NCI-H1436 (cell line): ENCODE measurements at regions not wholly inside any gene's neighbourhood (a gene's known extent, or its start where the extent isn't known, plus 50 kb on each side); places are given as distances from the start of the nearest gene placed in this dataset.

ENCODE experiments used
- DNase-seq: peaks from one replicate; lab custom pipeline; 2025; lab: John Stamatoyannopoulos, UW

- DNase-seq = no peak
Observed at GRCh38 chr1:172952516-172952915, 98.2 kb downstream of the TNFSF18 start.

DNA sequence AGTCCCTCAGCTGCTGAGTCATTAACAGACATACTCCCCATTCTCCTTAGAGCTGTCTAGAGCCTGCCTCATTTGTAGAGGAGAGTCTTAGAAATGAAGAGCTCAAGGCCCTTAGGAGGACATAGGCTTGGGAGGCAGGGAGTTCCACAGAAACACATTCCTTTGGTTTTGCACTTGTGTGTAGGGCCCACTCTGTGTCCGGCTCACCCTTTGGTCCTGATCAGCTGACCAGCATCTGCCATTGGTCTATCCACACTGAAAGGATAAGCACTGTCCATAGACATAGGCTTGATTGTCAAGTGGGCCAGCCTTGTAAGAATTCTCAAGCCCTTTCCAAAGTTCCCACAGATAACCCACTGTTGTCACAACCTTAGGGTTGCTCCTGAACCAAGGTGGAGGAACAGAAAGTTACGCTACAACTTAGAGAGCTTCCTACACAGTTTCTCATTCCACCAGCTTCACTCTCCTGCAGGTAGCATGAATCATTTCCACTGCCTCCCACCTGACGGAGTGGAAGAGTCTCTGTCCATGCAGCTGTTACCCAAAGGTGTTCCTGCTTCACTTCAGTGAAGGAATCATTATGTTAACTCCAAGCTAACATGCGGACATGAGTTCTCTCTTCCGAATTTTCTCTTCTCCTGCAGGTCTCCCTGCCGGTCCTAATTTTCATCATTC, 96.1 kb downstream of the TNFSF18 start:
- DNase-seq = no peak

DNA sequence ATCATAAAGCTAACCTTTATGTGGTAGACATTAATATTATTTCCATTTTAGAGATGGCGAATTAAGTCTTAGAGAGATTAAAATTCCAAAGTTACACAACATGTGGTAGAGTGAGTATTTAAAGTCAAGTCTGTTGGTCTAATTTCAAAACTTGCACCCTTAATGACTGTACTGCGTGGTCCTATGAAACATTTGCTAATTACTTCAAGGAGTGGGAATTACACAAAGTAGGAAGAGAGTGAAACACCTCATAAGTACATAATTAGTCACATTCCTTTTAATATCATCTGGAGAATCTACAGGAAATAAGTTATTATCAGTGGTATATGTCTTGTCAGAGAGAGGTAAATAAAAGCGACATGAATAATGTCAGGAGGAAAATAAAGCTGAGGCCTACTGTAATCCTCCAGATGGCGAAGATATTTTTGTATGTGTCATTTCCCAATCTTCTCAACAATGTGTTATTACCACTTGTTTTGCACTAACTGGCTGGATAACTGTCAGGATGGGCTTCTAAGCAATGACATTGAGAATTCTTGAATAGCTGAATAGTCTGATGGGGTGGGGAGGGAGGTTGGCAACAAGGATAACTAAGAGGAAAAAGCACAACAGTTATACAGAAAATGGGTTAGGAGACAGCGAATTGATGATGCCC, 95.5 kb downstream of the TNFSF18 start:
- no peak for DNase-seq

- DNase-seq = no peak
Observed at GRCh38 chr1:172956871-172957270, 93.9 kb downstream of the TNFSF18 start.

- DNase-seq = no peak
Observed at GRCh38 chr1:172957491-172957890, 93.2 kb downstream of the TNFSF18 start.

DNA sequence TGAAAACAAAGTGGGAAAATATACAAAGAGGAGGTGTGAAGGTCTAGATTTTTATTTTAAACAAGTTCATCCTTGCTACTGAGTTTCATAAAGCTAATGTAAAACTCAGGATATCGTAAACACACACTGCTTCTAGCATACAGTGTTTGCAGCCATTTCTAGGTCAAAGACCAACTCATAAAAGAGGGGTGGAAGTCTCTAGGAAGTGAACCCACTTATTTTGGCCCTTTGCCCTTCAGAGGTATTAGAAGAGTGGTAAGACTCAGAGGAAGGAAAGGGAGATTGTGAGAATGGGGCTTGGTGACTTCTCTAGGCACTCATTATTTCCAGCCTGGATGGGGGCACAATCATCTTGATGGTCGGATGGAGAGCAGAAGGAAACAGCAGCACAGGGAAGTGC, 91.2 kb downstream of the TNFSF18 start:
- no peak for DNase-seq

DNA sequence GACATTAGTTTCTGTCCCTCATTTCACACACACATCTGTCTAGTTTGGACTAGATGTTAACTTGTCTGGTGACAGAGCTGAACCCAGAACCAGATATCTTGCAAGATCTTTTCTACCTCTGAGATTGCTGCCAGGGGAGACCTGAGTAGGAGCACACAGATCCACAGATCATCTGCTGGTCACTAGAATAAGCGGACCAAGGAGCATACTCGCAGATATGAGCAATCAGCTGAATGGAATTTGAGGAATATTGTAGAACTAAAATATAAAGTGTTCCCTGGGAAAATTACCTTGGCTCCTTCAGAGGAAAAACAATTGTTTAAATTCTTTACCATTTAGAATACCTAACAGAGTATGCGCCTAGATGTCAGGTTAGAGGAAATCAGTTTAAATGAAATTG, 90.7 kb downstream of the TNFSF18 start:
- no peak for DNase-seq

DNA sequence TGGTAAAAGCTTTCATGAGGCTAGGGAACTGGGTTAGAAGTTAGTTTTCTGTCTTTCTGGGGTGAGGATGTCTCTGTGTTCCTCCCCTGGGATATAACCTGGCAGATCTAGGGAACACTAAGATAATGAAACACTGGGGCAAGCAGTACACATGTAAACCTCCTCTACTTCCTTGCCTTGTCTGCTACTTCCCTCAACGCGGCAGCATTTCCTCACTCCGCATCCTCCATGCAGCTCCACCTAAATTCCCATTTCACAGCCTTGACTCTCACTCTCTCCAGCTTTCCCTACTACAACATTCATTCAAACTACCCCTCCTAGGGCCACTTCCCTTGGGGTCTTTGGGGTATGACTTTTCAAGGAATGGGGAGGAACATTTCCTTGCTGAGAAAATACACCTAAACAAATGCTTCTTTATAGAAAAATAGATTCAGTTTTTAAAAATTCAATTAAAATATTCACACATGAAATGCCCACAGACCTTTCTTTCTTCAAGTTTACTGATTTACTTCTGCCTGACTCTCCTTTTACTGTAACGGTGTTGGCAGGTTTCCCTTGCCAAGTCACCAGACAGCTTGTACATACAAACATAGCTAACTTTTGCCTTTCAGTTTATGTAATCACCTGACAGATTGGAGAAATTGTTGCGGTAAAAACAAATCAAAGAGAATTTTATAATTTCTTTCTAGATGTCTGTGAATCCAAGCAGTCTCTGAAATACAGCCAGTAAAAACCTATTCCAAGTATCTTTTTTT, 90.1 kb downstream of the TNFSF18 start:
- no peak for DNase-seq

DNA sequence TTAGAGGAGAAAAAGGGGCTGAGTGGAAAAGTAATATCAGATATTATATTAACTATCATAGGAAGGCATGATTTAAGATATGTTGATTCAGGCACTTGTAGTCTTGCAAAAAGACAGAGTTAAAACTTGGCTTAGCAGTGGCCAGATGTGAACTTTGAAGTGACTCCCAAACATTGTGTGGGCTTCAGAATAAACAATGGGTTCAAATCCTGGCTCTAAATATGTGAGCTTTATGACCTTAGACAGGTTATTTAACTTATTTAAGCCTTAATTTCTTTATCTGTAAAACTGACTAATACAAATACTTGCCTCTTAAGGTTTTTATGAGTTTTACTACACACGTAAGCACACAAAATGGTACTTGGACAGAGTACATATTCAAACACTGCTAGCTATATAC, 85.9 kb downstream of the TNFSF18 start:
- DNase-seq = no peak

GRCh38 chr1:172966844-172967540, 83.7 kb downstream of the TNFSF18 start:
- DNase-seq = no peak

DNA sequence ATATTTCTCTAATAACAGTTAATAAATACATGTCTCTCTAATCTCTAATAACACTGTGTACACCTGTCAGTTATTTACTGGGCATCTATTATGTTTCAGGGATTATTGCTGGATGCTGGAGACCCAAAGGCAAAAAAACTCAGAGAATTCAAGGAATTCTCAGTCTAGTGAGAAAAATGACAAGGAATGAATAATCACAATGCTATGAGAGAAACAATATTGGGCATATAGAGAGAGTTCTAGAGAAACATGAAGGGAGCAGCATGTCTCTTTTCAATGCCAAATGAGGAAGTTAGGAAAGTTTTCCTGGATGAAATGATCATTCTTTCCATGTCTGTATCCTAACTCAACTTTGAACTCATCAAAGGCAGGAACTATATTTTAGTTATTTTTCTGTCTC, 82.8 kb downstream of the TNFSF18 start:
- no peak for DNase-seq

DNA sequence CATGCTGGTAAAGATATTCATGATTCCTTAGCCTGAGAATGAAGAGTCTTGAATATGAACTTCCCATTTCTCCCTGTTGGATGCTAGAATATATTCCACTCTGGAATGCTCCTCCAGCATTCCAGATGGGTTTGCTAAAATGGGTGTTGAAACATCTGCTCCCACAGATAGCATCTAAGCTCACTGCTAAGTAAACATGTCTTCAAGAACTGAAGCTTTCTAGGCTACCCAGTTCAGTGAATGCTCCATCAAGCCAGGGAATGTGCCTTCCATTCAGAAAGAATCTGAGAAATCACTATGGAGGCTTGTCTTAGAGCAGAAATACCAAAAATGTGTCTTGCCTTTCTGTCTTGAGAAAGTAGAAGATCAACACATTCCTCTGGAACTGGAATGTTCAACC, 81.1 kb downstream of the TNFSF18 start:
- DNase-seq = no peak

- DNase-seq = no peak
Observed at GRCh38 chr1:172970186-172970585, 80.6 kb downstream of the TNFSF18 start.

GRCh38 chr1:172971241-172971640, 79.5 kb downstream of the TNFSF18 start:
- no peak for DNase-seq

GRCh38 chr1:172972258-172972657, 78.5 kb downstream of the TNFSF18 start:
- DNase-seq = no peak

DNA sequence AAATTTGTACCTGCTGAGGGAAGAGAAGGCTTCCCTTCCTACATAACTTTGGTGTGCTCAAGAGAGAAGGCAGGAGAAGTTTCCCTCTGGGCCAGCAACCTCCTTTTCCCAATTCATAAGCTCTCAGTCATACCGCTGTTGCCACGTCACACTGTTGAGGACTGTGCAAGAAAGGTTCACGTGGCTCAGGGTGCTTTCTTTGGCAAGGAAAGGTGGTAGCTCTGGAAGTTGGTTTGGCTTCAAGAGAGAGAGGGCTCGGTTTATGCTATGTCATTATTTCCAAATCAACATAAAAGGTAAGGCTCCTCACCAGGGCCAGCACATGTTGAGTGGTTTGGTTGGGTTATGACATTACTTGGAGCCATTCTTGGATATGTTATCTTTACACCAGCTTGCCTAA, 77.3 kb downstream of the TNFSF18 start:
- DNase-seq = no peak

DNA sequence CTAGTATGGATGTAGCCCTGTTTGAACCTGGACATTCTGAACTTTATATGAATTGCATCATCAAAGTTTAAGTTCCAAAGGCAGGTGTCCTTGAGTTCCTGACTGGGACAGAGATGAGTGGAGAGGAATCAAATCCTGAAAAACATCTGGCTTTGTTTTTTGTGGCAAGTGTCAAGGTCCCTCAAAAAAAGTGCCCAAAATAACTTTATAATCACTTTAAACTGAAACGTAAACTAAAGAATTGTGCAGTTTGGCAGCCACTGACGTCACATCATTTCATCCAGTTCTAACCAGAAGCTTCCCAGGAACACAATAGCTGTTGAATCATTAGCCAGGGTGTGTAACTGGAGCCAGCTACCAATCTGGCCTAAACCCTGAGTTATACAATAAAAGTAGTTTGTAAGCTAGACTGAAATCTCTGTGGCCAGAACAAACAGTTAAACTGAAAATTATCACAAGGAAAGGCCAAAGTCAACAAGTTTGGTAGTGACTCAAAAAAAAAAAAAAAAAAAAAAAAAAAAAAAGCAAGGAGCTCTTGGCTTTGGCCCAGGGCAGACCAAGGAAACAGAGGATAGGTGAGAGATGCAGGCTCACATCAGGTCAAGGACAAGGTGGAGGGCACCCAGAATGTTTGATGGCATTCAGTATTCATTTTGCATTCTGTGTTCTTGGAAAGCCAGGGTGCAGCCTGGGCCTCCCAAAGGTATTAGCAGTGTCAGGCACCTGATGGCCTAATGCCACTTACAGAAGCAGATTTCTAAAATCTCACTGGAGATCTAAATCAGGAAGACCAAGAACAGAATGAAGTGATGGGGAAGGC, 74.3 kb downstream of the TNFSF18 start:
- no peak for DNase-seq

GRCh38 chr1:172977296-172978017, 73.3 kb downstream of the TNFSF18 start:
- no peak for DNase-seq

DNA sequence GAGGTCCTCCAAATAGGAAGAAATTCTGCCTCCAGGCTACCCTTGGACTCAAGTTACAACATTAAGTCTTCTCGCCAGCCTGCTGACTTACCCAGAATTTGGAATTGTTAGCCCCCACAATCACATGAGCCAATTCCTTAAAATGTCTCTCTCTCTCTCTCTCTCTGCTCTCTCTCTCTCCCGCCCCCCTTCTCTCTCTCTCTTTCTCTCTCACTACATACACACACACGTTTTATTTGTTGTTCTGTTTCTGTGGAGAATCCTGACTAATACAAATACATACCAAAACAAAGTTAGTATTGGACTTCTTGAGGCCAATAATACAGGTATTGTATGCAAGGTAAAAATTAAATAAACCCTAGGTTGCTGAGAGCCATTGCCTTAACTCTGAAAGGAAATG, 72.1 kb downstream of the TNFSF18 start:
- DNase-seq = no peak

GRCh38 chr1:172979828-172980227, 70.9 kb downstream of the TNFSF18 start:
- DNase-seq = no peak

DNA sequence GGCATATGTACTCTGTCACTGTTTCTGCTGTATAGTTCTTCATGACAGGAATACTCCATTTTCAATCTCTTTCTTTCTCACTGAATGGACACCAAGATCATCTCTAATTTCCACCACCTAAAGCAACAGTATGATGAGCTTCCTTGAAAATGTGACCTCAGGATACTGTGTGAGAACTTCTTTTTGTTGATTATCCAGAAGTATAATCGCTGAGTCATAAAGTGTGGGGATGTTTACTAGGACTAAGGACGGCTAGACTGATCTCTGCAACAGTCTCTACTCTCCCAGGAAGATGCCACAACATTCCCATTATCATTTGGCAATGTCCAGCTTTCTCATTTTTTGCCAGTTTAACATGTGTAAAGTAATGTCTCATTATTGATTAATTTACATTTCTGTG, 70.3 kb downstream of the TNFSF18 start:
- no peak for DNase-seq
